Naive thymus-derived CD8-positive, alpha-beta T cell (primary cell): ENCODE measurements at regions not wholly inside any gene's neighbourhood (a gene's known extent, or its start where the extent isn't known, plus 50 kb on each side); places are given as distances from the start of the nearest gene placed in this dataset.

Experiments used
- ATAC-seq, 2 donors: fragments of 150-1000 bp; cut with Tn5 transposase in 1 of 2; sonication (Bioruptor Pico), chemical (Tn5 transposase) in 1 of 2; 1 replicate in 1 of 2; 2 replicates in 1 of 2; pipeline ENCODE4 v1.10.0; 2021; ENCODE audit warnings: mild to moderate bottlenecking in 2 of 2, moderate library complexity in 2 of 2
- POLR2A ChIA-PET: fragments of 350-600 bp; sonication (Branson Sonifier 250); formaldehyde crosslinking; loops from one replicate; lab custom pipeline; 2021; ENCODE audit warnings: antibody characterized with exemption; lab: Charles Lee
- DNase-seq, 10 donors: peaks; one replicate each; pipeline versions ENCODE4 v3.0.0 to v3.0.0-alpha.2; 2020 to 2022
- H3K27ac Mint-ChIP-seq, 10 donors: one replicate each; pipeline ENCODE4 v1.8.0; 2020 to 2022; ENCODE audit warnings: mild to moderate bottlenecking in 10 of 10, mixed read lengths in 10 of 10, moderate library complexity in 4 of 10, inconsistent platforms in 1 of 10
- H3K27me3 Mint-ChIP-seq, 5 donors: one replicate each; pipeline ENCODE4 v1.8.0; 2021 to 2022; ENCODE audit warnings: mixed read lengths in 5 of 5
- H3K36me3 Mint-ChIP-seq, 3 donors: one replicate each; pipeline ENCODE4 v1.8.0; 2020 to 2022; ENCODE audit warnings: mixed read lengths in 3 of 3, mild to moderate bottlenecking in 2 of 3, inconsistent platforms in 1 of 3
- H3K4me1 Mint-ChIP-seq, 4 donors: one replicate each; pipeline ENCODE4 v1.8.0; 2021 to 2022; ENCODE audit warnings: mixed read lengths in 4 of 4
- H3K4me3 Mint-ChIP-seq, 10 donors: one replicate each; pipeline ENCODE4 v1.8.0; 2020 to 2022; ENCODE audit warnings: mild to moderate bottlenecking in 10 of 10, mixed read lengths in 10 of 10, moderate library complexity in 6 of 10, inconsistent platforms in 1 of 10
- H3K9me3 Mint-ChIP-seq, 9 donors: one replicate each; pipeline ENCODE4 v1.8.0; 2020 to 2022; ENCODE audit warnings: mixed read lengths in 9 of 9, mild to moderate bottlenecking in 3 of 9, inconsistent platforms in 1 of 9, moderate library complexity in 1 of 9

GRCh38 chr1:175839779-175840669 lies 96.6 kb upstream of the TNR start:
- DNase-seq: no peak
- no peak for ATAC-seq
- Mint-ChIP-seq H3K9me3 (peaks cover 0 to 16% (median 2%) of the 10 kb centered on the region in 9 donors), H3K27me3 (peaks cover 14 to 32% (median 27%) of the 10 kb centered on the region in 5 donors), H3K36me3 (peaks cover 0 to 5% (median 0%) of the 10 kb centered on the region in 3 donors), H3K4me1 (peaks cover 0 to 4% (median 0%) of the 10 kb centered on the region in 4 donors), H3K27ac (no peak overlapping the region), H3K4me3 (no peak overlapping the region)
- POLR2A ChIA-PET: no interaction called here

DNA sequence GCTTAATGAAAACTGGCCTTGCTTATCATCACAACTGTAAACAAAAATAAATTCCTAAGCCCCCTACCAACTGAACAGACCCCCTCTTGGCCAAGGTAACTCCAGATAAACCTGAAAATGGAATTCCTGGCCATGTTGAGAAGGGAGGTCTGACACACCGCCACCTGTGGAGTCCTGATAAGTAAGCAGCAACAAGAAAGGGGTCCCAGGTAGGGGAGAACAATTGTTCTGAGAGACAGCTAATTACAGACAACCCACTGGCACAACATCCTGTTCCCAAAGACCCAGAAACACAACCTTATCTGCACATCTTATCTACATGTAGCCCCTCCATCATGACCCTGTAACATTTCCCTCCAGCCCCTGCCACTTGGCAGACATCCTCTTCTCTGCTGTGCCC lies 91.2 kb upstream of the TNR start:
- ATAC-seq (no peak), DNase-seq (no peak)
- H3K36me3 Mint-ChIP-seq: peaks cover 0 to 5% (median 2%) of the 10 kb centered on the region in 3 donors
- no peaks in the 10 kb centered on the region for H3K4me1 Mint-ChIP-seq
- peaks cover 0 to 15% (median 4%) of the 10 kb centered on the region in 9 donors for H3K9me3 Mint-ChIP-seq
- H3K4me3 Mint-ChIP-seq: no peak overlapping the region
- H3K27ac Mint-ChIP-seq: no peak overlapping the region
- POLR2A ChIA-PET: no interaction called here
- peaks cover 4 to 12% (median 8%) of the 10 kb centered on the region in 5 donors for H3K27me3 Mint-ChIP-seq

GRCh38 chr1:175833951-175834350 lies 90.6 kb upstream of the TNR start:
- no peak for DNase-seq
- H3K9me3 Mint-ChIP-seq: peaks cover 0 to 18% (median 4%) of the 10 kb centered on the region in 9 donors

DNA sequence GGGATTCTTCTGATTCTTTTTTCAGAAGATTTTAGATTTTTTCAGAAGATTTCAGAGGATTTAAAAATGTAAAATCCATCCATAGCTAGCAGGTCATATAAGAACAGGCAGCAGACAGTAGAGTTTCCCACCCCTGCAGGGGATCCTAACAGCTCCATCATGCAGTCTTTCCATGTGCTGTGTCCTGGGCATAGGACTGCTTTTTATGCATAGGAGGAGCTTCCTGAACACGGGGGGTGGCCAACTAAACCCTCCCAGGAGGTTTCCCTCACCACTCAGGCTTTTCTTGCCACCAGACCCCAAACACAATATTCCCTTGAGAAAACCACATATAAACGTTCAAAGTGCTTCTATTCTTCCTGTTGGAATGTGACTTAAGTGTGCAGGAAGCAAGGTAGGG lies 90.1 kb upstream of the TNR start:
- peaks cover 0 to 18% (median 4%) of the 10 kb centered on the region in 9 donors for H3K9me3 Mint-ChIP-seq
- peaks cover 0 to 5% (median 3%) of the 10 kb centered on the region in 3 donors for H3K36me3 Mint-ChIP-seq
- POLR2A ChIA-PET: no interaction called here
- H3K27ac Mint-ChIP-seq: no peak overlapping the region
- ATAC-seq: no peak
- H3K4me1 Mint-ChIP-seq: no peaks in the 10 kb centered on the region
- peaks cover under 1 to 9% (median 8%) of the 10 kb centered on the region in 5 donors for H3K27me3 Mint-ChIP-seq
- DNase-seq: no peak
- no peak overlapping the region for H3K4me3 Mint-ChIP-seq

More at GRCh38 chr1:175833951-175834350, 90.6 kb upstream of the TNR start:
- H3K4me1 Mint-ChIP-seq: no peaks in the 10 kb centered on the region
- ATAC-seq: no peak
- no peak overlapping the region for H3K27ac Mint-ChIP-seq
- peaks cover 2 to 9% (median 8%) of the 10 kb centered on the region in 5 donors for H3K27me3 Mint-ChIP-seq
- H3K36me3 Mint-ChIP-seq: peaks cover 0 to 5% (median 3%) of the 10 kb centered on the region in 3 donors
- H3K4me3 Mint-ChIP-seq: no peak overlapping the region
- POLR2A ChIA-PET: no interaction called here

DNA sequence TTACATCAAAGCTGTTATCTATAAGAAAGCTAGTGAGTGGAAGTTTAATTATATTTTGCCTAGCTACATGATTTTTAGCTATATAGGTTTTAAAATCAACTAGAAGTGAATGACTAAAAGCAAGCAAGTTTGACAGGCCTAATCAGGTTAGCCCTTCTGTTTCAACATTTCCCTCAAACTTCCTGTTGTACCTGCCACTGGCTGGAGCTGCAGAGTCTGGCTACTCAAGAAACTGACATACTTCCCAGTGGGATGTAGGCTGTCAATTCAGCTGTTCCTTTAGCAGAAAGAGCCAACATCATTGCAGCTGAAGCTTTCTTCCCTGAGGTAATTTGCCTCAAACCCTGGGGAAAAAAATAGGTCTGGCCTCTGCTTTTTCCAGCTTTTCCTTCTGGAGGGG lies 87.1 kb upstream of the TNR start:
- DNase-seq (no peak), ATAC-seq (no peak)
- no peaks in the 10 kb centered on the region for H3K4me1 Mint-ChIP-seq
- POLR2A ChIA-PET: no interaction called here
- H3K36me3 Mint-ChIP-seq: peaks cover 0 to 5% (median 3%) of the 10 kb centered on the region in 3 donors
- peaks cover 1 to 11% (median 8%) of the 10 kb centered on the region in 5 donors for H3K27me3 Mint-ChIP-seq
- H3K27ac Mint-ChIP-seq: no peak overlapping the region
- H3K9me3 Mint-ChIP-seq: peaks cover 0 to 23% (median 8%) of the 10 kb centered on the region in 9 donors
- H3K4me3 Mint-ChIP-seq: no peak overlapping the region

GRCh38 chr1:175829845-175830244 lies 86.5 kb upstream of the TNR start:
- H3K27ac Mint-ChIP-seq: no peak overlapping the region
- H3K4me1 Mint-ChIP-seq: no peaks in the 10 kb centered on the region
- no peak overlapping the region for H3K4me3 Mint-ChIP-seq
- peaks cover 1 to 12% (median 8%) of the 10 kb centered on the region in 5 donors for H3K27me3 Mint-ChIP-seq
- POLR2A ChIA-PET: no interaction called here
- H3K9me3 Mint-ChIP-seq: peaks cover 0 to 22% (median 8%) of the 10 kb centered on the region in 9 donors
- peaks cover 0 to 5% (median 3%) of the 10 kb centered on the region in 3 donors for H3K36me3 Mint-ChIP-seq
- ATAC-seq: no peak
- no peak for DNase-seq

- peaks cover 0 to 3% (median 0%) of the 10 kb centered on the region in 3 donors for H3K36me3 Mint-ChIP-seq
- H3K27ac Mint-ChIP-seq: no peak overlapping the region
- H3K4me1 Mint-ChIP-seq: no peaks in the 10 kb centered on the region
- ATAC-seq: no peak
- POLR2A ChIA-PET: no interaction called here
- no peak overlapping the region for H3K4me3 Mint-ChIP-seq
- peaks cover 6 to 24% (median 16%) of the 10 kb centered on the region in 5 donors for H3K27me3 Mint-ChIP-seq
- H3K9me3 Mint-ChIP-seq: peaks cover 0 to 17% (median 7%) of the 10 kb centered on the region in 9 donors
- no peak for DNase-seq
Measured at GRCh38 chr1:175826705-175827104, 83.3 kb upstream of the TNR start.

- H3K36me3 Mint-ChIP-seq: no peaks in the 10 kb centered on the region
- POLR2A ChIA-PET: no interaction called here
- H3K4me1 Mint-ChIP-seq: no peaks in the 10 kb centered on the region
- H3K27ac Mint-ChIP-seq: no peak overlapping the region
- H3K4me3 Mint-ChIP-seq: no peak overlapping the region
- peaks cover 0 to 19% (median 4%) of the 10 kb centered on the region in 9 donors for H3K9me3 Mint-ChIP-seq
- no peak for ATAC-seq
- H3K27me3 Mint-ChIP-seq: peaks cover 6 to 26% (median 15%) of the 10 kb centered on the region in 5 donors
- DNase-seq: no peak
Measured at GRCh38 chr1:175824079-175824478, 80.7 kb upstream of the TNR start.

GRCh38 chr1:175823406-175823805 lies 80.0 kb upstream of the TNR start:
- POLR2A ChIA-PET: no interaction called here
- ATAC-seq (no peak), DNase-seq (no peak)
- H3K4me3 Mint-ChIP-seq: no peak overlapping the region
- H3K4me1 Mint-ChIP-seq: no peaks in the 10 kb centered on the region
- peaks cover 6 to 26% (median 17%) of the 10 kb centered on the region in 5 donors for H3K27me3 Mint-ChIP-seq
- H3K9me3 Mint-ChIP-seq: peaks cover 0 to 19% (median 2%) of the 10 kb centered on the region in 9 donors
- no peaks in the 10 kb centered on the region for H3K36me3 Mint-ChIP-seq
- no peak overlapping the region for H3K27ac Mint-ChIP-seq

DNA sequence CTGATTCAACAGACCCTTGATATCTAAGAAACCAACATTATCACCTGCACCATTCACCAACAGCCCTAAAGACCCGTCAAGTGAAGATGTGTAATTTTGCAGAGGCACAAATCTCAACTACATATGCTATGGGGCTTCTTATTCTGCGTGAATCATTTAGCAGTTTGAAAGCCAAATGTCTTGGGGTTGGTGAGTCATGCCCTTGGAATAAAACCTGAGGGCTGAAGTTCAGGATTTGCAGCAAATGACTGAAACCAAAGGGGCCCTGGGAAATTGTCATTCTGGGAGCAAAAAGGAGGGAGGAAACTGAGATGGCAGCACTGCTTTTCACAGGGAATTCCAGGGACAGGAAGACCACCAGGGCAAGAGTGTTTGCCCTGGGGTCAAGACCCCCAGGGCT lies 79.2 kb upstream of the TNR start:
- H3K27me3 Mint-ChIP-seq: peaks cover 6 to 26% (median 17%) of the 10 kb centered on the region in 5 donors
- no peak for DNase-seq
- no peak overlapping the region for H3K27ac Mint-ChIP-seq
- H3K4me3 Mint-ChIP-seq: no peak overlapping the region
- POLR2A ChIA-PET: no interaction called here
- H3K9me3 Mint-ChIP-seq: peaks cover 0 to 12% (median 2%) of the 10 kb centered on the region in 9 donors
- no peaks in the 10 kb centered on the region for H3K36me3 Mint-ChIP-seq
- ATAC-seq: no peak
- H3K4me1 Mint-ChIP-seq: no peaks in the 10 kb centered on the region

DNA sequence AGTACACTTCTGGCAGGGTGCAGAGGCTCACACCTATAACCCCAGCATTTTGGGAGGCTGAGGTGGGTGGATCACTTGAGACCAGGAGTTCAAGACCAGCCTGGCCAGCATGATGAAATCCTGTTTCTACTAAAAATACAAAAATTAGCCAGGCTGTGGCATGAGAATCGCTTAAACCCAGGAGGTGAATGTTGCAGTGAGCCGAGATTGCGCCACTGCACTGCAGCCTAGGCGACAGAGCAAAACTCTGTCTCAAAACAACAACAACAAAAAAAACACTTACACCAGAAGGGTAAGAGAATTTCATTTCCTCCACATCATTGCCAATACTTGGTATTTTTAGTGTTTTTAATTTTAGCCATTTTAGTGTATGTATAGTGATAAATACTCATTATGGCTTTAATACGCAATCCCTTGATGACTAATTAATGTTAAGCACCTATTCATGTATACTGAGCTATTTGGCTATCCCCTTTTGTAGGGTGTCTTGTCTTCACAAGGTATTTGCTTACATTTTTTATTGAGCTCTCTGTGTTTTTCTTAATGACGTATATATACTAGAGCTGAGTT lies 77.1 kb upstream of the TNR start:
- POLR2A ChIA-PET: no interaction called here
- Mint-ChIP-seq H3K27ac (no peak overlapping the region), H3K36me3 (no peaks in the 10 kb centered on the region), H3K9me3 (peaks cover 0 to 10% (median 2%) of the 10 kb centered on the region in 9 donors), H3K4me1 (no peaks in the 10 kb centered on the region), H3K4me3 (no peak overlapping the region), H3K27me3 (peaks cover 4 to 28% (median 16%) of the 10 kb centered on the region in 5 donors)
- no peak for DNase-seq
- no peak for ATAC-seq

DNA sequence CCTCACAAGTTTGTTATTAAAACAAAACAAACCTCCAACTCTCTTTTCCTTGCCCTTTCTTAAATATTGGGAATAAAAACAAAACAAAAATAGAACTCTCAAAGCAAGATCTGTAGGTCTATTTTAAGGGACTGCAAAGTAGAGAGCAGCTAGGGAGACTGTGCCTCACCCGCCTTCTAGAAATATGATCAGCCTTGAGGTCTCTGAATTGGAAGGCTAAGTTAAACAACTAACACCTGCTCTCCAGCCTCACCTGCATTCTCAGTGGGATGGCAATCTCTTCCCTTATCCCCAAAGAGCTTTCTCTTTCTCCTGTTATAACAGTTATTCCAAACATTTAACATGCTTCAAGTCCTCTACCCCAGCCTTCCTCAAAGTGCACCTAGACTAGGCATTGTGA lies 75.5 kb upstream of the TNR start:
- DNase-seq (no peak), ATAC-seq (no peak)
- Mint-ChIP-seq H3K27me3 (peaks cover 3 to 31% (median 18%) of the 10 kb centered on the region in 5 donors), H3K4me3 (no peak overlapping the region), H3K9me3 (peaks cover 0 to 10% (median 2%) of the 10 kb centered on the region in 9 donors), H3K27ac (no peak overlapping the region), H3K36me3 (no peaks in the 10 kb centered on the region), H3K4me1 (no peaks in the 10 kb centered on the region)
- POLR2A ChIA-PET: no interaction called here

- no peaks in the 10 kb centered on the region for H3K4me1 Mint-ChIP-seq
- peaks cover 0 to 10% (median 4%) of the 10 kb centered on the region in 9 donors for H3K9me3 Mint-ChIP-seq
- H3K27me3 Mint-ChIP-seq: peaks cover 3 to 26% (median 16%) of the 10 kb centered on the region in 5 donors
- H3K27ac Mint-ChIP-seq: no peak overlapping the region
- ATAC-seq (no peak), DNase-seq (no peak)
- no peak overlapping the region for H3K4me3 Mint-ChIP-seq
- POLR2A ChIA-PET: no interaction called here
- H3K36me3 Mint-ChIP-seq: no peaks in the 10 kb centered on the region
Measured at GRCh38 chr1:175817445-175817844, 74.0 kb upstream of the TNR start.
